Renal cortical epithelial cell (primary cell): ENCODE measurements at regions not wholly inside any gene's neighbourhood (a gene's known extent, or its start where the extent isn't known, plus 50 kb on each side); places are given as distances from the start of the nearest gene placed in this dataset.

Source experiments
- DNase-seq: peaks from one replicate; pipeline ENCODE4 v3.0.0-alpha.2; 2011; ENCODE audit warnings: low read depth

DNA sequence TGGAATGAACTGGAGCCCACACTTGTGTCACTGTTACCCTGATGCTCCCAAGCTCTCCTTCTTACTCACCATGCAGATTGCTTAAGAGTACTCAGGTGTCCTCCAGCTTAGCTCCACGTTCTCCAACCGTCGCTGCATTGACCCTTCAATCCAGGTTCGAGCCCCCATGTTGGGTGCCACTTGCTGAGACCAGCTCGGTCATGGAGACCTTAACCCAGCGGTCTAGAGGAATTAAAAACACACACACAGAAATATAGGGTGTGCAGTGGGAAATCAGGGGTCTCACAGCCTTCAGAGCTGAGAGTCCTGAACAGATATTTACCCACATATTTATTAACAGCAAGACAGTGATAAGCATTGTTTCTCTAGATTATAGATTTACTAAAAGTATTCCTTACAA is 229.1 kb upstream of the APCDD1 start:
- DNase-seq: no peak

DNA sequence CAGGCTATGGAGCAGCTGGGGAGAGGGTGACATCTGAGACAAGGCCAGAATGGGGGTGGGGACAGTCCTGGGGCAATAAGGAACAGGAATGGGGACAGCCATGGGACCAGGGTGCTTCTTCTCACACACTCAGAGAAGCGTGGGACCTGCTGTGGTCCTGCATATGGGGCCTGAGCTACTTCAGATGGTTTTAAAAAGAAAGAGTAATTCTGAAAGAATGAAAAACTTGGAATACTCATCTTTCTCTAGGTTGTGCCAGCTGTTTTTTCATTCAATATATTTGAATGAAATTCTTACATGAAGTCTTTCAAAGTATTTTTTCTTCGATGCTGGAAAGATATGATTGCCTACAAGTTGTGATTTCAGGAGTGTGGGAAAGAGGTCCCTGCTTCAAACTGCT is 227.5 kb upstream of the APCDD1 start:
- DNase-seq: no peak

DNA sequence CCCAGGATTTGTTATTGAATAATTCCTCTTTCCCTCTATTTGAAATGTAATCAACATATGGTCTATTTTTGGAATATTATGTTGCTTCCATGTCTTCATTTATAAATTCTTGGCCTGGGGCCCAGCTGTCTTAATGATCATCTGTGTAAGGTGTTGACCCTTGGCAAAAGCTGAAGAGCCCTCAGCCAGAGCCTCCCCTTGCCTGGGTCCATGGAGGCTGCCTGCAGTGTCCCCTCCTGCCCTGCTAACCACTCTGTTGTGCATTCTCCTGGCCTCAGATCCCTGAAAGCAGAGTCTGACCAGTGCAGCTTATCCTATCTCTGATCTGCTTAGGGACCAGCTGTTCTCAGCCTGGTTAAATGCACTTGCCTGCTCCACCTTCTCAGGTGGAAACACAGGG is 226.1 kb upstream of the APCDD1 start:
- DNase-seq: no peak

DNA sequence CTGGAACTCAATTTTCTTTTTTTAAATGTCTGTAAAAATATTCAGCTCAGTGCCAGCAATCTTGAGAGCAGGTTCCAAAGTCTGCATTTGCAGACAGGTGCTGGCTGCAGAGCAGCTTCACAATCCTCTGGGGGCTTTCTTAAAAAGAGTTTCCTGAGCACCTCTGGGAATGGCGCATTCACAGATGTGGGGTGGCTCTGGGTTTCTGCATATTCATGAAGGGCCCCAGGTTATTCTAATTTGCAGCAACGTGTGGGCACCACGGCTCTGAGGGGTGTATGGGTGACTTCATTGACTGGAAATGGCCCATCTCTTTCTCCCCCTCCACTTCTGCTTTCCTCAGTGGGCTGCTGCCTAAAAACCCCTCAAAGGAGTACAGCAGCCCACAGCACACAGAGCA is 225.0 kb upstream of the APCDD1 start:
- DNase-seq: no peak

DNA sequence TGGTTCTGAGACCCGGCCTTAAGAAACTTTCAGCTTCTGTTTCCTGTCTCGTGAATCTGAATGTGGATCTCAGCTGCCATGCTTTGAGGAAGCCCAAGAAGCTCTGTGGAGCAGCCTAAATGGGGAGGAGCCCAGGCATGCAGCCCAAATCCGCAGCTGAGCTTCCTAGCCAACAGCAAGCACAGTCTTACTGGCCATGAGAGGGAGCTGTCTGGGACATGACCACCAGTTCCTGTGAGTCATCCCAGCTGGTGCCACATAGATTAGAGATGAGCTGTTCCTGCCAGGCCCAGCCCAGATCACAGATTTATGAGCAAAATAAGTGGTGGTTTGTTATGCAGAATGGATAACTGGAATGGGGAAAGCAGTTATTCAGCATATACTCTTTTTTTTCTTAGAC is 224.4 kb upstream of the APCDD1 start:
- peak; percentile 54 for DNase-seq

DNA sequence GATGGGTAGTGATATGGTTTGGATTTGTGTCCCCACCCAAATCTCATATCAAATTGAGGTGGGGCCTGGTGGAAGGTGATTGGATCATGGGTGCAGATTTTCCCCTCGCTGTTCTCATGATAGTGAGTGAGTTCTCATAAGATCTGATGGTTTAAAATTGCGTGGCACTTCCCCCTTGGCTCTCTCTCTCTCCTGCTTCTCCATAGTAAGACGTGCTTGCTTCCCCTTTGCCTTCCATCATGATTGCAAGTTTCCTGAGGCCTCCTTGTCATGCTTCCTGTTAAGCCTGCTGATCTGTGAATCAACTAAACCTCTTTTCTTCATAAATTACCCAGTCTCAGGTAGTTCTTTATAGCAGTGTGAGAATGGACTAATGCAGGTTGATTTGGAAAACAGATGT is 223.2 kb upstream of the APCDD1 start:
- DNase-seq: no peak

DNA sequence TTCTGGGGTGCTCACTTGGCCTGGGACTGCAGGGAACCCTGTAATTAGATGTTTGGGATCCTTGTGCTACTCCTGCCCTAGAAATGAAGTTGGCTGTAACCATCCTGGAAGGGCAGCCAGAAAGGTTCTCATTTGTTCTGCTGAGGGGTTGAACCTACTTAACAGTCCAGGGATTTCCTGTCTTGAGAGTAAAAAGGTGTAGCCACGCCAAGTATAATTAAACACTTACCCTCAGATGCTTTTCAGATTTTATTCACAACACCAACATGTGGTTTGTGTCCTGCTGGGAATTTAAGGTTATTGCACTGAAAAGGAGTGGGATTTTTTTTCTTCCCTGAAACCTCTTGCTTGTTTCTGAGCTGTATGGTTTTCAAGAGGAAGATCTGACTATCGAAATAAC is 222.4 kb upstream of the APCDD1 start:
- no peak for DNase-seq

DNA sequence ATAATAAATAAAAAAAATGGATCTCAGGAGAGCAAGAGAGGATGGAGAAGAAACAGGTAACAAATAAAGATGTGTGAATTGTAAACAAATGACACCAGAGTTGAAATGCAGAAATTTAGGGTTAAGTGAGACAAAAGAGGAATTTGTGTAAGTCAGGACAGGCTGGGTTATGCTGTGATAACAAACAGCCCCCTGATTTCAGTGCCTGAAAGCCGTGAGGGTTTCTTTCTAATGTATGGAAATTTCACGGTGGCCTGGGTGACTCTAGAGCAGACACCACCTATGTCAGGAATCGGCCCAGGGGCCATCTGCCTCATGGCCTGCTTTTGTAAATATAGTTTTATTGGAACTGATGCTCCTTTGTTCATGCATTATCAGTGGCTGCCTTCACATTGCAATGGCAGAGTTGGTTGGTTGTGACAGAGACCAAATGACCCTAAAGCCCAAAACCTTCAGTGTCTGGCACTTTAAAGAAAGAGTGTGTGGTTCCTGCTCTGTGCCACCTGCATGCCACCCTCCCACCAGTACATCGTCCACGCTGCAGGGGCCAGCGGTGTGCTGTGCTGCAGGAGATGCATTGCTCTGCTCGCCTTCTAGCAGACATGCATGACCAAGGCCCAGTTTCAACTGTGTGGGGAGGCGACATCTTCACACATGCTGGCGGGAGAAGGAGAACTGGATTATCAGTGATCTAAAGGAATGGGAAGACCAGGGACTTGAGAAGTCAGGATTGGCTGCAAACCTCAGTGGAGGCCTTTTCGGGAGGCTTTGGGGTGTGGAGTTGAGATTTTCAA is 221.2 kb upstream of the APCDD1 start:
- DNase-seq: no peak

DNA sequence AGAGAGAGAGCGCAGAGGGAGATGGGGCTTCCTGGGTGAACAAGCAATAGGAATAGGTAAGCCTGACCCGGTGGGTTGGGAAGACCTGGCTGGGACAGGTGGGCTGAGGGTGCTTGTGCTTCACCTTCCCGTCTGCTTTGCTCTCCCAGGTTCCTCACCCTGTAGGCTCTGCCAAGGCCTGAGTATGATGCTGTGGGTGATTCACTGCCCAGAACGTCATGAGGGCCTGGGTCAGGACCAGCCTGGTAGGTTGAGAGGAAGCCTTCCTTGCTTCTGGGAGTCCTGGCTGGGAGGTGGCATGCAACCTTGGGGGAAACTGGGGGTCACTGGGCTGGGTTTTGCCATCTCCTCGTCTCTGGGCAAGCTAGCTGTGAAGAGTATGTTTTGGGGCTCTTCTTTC is 220.2 kb upstream of the APCDD1 start:
- no peak for DNase-seq

DNA sequence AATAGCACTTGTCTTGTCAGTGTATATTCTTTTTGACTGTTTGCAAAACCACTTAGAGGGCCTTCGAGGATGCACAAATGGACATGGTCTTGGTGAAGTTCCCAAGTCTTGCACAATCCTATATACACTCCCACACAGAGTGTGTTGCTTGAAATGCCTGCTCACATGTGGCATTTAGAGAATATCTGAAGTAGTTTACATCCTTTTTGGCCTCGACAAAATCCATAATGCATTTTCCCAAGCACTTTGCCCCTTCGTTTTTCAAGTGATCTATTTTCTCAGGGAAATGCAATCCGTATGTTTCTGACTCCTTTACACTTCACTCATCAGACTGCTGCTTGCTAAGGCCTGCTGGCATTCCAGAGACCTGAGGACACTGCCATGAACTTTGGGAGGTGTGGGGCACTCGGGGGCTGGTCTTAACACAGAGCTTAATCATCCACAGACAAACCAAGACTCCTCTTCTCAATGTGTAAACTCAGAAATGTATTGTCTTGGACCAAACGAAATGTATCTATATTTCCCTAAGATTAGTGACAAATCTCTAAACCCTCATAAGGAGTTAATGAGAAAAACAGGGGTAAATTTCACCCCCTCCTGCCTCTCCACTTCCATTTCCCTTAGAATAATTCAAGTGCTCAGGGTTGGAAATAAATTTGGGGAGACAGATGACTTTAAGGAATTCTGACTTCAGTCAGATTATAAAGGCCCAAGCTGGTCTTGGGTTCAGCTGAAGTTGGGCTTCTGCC is 219.3 kb upstream of the APCDD1 start:
- peak; percentile 18 for DNase-seq

DNA sequence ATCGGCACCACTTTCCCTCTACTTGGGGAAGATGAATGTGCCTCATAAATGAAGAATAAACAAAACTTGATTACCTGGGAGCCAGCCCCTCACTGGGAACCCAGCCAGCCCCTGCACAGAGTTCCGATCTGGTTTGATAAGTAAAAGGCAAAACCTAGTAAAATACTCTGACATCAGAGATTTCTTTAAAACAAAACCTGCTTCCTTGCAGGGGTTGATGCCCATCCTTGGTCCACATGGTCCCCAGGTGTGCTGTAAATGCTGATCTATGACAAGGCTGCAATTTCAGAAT is 218.8 kb upstream of the APCDD1 start:
- DNase-seq: no peak

DNA sequence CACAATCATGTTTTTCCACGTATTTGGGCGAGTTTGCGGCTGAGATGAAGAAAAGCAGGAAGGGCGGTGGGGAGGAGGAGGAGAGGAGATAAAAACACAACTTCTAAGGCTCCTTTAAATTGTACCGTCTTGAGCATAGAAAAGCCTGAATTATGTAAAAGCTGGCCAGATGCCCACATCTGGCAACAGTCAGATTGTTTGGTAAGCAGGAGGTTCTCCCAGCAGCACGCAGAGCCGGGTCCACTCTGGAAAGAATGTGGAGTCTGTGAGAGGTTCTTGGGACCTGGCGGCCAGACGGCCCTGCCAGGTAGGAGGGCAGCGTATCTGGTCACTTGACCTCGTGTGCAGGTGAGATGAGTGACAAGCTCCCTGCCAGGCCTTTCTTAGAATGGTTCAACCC is 215.3 kb upstream of the APCDD1 start:
- DNase-seq: no peak

DNA sequence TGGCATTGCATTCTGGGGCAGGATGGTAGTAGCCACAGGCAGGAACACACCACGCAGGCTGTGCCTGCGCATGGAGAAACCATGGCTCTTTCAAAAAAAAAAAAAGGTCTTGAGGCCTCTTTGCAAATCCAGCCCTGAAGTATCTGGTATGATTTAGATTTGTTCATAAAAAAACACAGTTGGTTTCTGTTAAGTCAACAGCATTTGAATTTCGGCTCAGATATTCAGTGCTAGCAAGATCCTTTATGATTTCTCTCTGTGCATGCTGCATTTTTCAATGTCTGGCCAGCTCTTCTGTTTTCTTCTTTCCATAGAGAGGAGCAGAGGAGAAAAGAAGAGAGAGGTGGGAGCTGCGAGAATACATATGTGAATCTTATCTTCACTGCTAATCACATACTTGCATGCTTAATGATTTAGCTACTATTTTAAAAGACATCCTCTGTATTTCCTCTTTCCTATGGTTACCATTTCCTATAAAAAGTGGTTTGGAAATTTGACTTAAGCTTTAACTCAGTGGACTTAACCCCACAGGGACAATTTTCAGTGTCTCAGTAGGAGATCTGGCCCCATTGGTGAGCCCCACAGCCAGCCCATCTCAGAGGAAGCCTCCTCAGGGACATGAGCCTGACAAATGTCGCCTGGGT is 214.3 kb upstream of the APCDD1 start:
- DNase-seq: no peak

DNA sequence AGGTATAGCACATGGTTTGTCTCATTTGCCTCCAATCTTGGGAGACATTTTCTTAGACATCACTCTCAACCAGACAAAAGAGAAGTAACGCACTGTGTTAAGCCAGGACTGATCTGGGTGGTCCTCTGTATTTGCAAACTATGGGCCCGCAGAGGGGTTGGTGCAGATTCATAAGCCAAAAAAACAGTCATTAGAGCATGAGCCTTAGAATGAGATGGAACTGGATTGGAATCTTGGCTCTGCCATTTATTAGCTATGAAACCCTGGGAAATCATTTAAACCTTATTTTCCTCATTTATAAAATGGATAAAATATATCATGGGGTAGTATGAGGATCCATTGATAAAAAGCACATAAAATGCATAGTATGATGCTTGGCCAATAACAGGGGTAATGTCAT is 213.5 kb upstream of the APCDD1 start:
- DNase-seq: no peak

DNA sequence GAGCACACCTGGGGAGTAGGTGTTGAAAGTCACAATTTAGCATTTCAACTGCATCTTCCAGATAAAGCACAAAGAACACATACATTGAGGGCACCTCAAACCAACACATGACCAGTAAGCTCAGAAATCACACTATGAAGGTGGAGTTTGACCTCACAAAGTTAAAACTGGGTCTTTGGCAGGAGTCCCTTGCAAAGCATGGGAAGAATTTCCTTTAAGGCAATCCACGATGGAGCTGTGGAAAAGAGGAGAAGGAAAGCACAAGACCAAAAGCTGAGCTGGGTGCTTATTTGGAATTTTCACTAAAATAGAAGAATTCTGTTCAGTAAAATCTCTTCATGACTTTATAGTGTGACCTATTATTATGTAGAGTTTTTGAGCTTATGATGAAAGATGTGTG is 212.9 kb upstream of the APCDD1 start:
- no peak for DNase-seq

DNA sequence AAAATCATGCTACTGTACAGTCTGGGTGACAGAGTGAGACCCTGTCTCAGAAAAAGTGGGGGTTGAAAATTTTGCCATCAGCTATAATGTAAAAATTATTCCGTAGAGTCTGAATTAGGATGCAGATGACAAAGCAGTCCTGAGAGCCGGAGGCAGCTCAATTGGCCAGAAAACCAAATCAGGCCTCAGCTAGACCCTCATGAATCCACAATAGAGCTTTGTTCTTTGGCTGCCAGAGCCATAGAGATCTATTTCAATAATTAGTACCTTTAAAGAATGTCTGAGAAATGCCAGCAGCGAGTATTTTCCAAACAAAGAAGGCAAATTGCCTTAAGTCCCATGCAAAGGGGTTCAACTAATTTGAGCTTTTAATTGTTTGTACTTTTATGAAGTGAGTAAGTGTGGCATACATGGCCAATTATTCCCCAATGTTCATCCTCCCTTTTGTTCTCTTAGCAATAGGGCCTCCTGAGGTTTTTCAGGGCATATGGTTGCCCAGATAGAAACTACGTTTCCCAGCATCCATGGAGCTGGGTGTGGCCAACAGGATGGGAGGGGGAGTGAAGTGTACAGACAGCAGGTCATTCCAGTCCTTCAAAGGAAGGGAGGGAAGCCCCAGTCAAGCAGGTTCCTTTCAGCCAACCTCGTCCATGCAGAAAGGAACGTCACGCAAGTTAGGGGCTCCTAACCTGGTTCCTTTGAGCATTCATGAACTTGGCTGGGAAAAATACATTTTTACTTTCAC is 211.3 kb upstream of the APCDD1 start:
- DNase-seq: no peak

DNA sequence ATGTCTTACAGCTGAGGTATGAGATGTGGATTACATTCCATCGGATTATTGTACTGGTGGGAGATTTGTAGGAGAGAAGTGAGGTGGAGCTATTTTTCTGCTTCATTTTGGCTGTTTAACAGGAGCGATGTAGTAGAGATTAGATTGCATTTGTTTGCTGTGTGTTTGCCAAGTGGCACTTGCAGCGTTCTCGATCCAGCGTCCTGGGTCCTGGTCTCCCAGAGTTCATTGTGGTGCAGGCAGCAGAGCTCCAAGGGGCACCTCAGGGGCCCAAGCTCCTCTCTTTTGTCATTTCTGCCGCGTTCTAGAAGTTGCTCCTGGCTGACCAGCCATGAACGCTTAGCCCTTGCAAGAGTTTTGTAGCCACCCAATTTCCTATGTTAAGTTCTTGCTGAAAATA is 210.1 kb upstream of the APCDD1 start:
- no peak for DNase-seq

DNA sequence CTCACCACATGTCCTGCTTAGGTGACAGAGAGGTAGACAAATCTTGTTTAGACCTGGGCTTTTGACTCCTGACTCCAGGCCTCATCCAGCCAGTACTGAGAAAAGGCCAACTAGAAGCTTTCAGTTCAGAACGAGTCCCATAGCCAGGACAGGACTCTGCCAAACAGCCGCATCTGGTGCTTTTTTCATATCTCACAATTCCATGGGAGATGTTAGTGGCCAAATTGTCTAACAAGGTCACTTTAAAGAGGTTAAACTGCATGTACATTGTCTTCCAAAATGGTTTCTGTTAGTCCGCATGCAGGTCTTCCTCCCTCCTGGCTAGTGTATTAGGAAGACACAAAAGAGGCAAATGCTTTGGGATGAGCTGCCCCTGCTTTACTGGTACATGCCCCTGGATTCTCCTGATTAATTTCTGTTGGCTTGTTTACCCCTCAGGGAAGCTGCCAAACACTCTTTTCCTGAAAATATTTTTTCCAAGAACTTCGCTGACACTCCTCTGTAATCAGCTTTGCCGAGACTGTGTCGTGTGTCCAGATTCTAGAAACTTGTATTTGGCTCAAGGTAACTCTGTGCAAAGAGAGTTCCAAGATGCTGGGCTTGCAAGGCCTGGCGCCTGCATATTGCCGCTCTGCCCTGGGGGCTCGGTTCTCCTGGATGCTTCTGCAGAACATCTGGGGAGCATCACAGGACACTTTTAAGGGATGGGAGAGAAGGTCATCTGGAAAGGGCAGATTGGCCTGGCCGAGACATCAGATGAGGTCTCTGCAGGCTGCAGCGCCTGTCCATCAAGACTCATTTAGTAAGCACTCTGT is 209.2 kb upstream of the APCDD1 start:
- no peak for DNase-seq

DNA sequence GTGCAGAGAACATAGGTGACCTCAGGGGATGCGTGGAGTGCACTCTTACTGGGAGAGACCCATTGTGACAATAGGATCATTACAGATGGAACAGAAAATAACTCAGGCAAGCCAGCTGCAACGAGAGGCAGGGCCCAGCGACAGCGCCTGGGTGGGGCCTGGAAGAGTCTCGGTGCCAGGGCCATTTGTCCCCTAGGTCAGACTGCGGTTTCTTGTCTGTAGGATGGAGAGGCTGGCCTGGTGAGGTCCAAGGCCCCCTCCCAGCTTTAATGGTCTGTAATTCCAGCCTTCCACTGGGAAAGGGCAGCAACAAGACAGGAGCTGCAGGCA is 208.6 kb upstream of the APCDD1 start:
- no peak for DNase-seq

DNA sequence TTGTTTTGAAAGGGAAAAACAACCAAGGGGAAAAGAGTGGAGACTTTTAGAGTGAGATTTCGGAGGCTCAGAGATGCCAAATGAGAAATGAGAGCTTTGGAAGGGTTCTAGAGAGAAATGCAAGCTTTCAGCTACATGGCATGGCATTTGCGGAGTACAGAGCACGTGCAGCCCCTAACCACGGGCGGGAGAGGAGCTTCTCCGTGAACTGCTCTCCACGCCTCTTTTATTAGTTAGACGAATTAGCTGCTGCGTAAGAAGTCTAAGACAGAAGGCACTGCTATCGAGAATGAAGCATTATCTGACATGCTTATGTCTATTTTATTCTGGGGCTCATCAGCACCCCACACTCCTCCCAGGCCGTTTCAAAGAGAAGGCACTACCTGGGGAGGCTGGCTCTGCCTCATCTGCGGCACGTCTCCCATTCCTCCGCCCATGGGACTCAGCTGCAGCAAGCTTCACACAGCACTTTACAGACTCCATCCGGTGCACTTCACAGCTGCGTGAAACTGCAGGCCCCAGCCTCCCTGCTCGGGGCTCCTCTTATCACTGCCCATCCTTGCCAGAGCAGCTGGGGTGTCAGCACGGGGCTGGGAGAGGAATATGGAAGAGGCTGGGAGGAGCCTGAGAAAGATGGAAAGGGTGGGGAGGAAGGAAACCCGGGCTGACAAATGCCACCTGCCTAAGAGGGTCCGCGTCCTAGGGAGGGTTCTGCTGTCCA is 207.3 kb upstream of the APCDD1 start:
- DNase-seq: no peak

DNA sequence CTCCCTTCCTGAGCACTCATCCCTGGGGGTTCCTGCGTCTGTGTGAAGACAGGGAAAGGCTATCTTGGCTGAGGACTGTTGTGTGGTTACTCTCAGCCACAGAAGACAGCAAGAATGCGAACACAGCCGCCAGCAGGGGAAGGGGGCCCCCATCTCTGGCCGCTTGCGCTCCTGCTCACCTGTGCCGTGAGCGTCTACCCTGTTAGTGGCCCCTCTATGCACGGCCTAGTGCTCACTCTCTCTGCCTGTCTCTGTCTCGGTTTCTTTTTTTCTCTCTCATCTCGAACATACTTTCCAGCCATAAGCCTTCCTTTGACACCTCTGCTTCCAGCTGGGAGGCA is 206.7 kb upstream of the APCDD1 start:
- DNase-seq: no peak
